Stimulated activated CD4-positive, alpha-beta T cell treated with anti-CD3 and anti-CD28 coated beads, Interleukin-2, amount 100 ng/mL, for 48 hours (primary cell): ENCODE measurements at regions not wholly inside any gene's neighbourhood (a gene's known extent, or its start where the extent isn't known, plus 50 kb on each side); places are given as distances from the start of the nearest gene placed in this dataset.
A peak's percentile ranks its signal among the peaks of the same experiment; 100 is the strongest.
"Not testable (repeated sequence)": the region's sequence is repeated elsewhere in the genome, so short reads cannot be mapped to it uniquely, and the experiment has no call there.

Experiments used
- DNase-seq, 2 donors: peaks; one replicate each; pipeline ENCODE4 v3.0.0-alpha.2; 2020

DNA sequence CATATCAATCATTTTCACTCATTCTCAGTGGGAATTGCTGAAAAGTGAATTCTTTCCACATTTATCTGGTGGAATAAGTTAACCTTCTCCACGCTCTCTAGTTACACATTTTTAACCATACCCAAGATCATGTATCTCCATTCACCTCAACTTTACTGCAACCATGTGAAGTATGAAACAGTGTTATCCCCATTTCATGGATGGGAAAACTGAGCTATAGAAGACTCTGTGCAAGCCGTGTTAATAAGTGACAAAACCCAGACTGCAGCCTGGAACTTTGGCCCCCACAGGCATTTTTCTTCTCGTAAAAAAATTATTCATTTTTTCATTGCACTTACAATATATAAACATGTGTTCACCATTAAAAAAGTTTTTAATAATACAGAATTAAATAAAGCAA lies 82.4 kb upstream of the CCND2 start:
- DNase-seq, result no peak

DNA sequence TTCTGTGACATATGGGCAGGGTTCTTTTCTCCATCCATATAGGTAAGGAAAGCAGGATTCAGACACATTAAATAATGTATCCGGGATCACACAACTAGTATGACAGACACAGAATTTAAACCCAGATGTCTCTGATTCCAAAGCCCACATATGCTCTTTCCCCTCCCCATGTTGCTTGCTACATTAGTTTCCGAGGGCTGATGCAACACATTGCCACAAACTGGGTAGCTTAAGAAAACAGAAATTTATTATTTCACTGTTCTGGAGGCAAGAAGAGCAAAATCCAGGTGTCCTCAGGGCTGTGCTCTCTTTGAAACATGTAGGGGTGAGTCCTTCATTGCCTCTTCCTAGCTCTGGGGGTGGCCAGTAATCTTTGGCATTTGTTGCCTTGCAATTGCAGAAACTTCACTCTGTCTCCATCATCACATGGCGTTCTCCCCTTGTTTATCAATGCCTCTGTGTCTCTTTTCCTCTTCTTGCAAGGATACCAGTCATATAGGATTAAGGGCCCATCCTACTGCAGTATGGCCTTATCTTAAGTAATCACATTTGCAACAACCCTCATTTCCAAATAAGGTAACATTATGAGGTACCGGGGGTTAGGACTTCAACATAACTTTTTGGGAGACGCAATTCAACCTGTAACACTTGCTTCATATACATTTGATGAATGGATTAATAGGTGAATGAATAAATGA lies 83.0 kb upstream of the CCND2 start:
- DNase-seq, result no peak

DNA sequence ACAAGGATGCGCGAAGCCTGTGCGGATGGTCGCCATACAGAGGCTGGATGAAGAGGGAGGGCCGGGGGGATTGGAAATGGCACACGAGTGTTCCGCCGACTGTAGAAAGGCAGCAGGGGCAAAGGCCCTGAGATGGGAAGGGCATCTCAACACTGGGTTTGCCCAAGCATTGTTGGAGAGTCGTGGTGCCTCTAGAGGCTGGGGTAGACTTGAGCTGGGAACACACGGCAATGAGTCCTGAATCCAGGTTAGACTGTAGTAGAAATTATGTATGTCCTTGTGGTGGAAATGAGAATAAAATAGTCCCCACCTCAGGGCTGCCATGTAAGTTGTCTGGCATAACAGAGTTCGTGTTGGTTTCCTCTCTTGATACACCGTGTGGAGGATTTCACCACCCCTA lies 83.8 kb upstream of the CCND2 start:
- DNase-seq, result no peak

DNA sequence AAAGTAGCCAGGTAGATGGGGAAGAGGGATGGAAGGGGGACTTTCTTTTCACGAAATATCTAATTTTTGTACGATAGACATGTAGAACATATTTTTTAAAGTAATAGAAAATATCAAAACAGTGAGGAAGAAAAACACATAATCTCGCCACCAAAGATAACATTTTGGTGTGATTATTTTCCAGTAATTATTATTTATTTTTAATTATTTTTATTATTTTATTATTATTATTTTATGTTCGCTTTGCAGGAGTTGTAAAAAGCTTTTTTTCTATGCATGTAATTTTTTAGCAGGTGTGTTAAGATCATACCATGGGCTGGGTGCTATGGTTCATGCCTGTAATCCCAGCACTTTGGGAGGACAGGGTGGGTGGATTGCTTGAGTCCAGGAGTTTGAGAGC lies 85.6 kb upstream of the CCND2 start:
- DNase-seq, result no peak

DNA sequence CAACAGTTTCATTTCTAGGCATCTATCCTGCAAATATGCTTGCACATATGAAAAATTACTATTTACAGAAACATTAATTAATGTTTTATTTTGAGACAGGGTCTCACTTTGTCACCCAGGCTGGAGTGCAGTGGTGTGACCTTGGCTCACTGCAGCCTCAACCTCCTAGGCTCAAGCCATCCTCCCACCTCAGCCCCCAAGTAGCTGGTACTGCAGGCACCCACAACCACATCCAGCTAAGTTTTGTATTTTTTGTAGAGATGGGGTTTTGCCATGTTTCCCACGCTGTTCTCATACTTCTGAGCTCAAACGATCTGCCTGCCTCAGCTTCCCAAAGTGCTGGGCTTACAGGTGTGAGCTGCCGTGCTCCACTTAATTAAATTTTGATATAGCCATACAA lies 86.2 kb upstream of the CCND2 start:
- not testable (repeated sequence) for DNase-seq

DNA sequence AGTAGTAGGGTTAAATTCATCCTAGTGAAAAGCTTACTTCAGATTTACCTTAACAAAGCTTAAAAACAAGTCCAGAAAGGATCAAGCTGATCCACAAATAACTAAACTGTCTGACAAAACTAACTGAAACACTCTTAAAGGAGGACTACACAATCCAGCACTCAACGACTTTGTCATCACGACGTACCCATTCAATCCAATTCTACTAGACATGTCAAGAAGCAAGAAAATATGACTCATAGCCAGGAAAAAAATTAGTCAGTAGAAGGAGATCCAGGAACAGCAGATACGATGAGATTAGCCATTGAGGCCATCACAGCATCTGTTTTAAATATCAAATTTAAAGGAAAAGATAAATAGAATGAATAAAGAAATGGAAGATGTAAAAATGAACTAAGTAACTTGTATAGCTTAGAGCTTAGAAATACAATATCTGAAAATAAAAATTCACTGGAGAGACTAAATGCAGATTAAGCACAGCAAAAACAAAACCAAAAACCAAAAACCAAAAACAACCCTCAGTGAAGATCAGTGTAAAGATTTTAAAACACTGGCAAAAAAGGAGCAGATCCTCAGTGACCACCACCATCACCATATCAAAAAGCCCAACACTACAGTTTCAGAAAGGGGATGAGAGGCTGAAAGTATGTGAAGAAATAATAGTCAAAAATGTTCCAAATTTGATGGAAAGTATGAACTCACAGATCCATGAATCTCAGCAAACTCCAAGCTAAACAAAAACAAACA lies 95.0 kb upstream of the CCND2 start:
- DNase-seq, result no peak

DNA sequence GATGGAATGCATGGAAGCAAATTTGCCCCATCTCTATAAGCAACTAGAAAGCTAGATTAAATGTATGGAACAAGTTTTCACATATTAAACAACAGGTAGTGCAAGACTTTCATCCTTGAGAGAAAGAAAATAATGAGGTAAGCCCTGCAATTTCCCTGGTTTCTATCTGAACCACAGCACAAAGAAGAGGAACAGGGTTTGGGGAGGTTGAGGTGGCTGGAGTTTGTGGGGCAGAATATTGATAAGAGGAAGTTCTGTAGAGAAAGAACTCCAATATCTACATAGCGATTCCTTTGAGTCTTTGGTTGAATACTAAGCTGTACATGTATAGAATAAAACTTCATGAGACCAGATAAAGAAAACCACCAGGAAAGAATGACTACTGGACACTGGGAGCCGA lies 96.3 kb upstream of the CCND2 start:
- no peak for DNase-seq

DNA sequence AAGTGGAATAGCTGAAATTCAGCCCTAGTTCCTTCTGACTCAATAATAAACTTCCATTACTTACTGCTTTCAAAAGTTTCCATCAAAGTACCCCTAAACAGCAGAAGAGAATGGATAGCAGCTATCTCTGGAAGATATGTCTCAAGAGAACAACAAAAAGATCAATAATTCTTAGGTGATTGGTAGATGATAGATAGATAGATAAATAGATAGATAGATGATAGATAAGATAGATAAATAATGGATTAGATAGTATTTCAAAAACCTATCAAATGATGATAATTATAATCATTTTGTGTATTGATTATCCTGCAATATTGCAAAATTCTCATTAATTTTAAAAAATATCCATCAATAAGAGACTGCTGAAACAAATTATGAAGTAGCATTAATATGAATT lies 97.4 kb upstream of the CCND2 start:
- no peak for DNase-seq

DNA sequence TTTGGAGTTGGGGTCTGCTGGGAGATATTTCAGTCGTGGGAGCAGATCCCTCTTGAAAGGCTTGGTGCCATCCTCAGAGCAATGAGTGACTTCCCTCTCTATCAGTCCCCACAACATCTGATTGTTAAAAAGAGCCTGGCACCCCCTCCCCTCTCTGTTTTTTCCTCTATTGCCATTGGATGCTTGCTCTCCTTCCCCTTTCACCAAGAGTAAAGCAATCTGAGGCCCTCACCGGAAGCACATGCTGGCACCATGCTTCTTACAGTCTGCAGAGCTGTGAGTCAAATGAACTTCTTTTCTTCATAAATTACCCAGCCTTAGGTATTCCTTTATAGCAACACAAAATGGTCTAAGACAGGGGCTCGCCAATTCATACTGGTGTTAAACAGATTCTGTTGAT lies 99.1 kb upstream of the CCND2 start:
- no peak for DNase-seq

DNA sequence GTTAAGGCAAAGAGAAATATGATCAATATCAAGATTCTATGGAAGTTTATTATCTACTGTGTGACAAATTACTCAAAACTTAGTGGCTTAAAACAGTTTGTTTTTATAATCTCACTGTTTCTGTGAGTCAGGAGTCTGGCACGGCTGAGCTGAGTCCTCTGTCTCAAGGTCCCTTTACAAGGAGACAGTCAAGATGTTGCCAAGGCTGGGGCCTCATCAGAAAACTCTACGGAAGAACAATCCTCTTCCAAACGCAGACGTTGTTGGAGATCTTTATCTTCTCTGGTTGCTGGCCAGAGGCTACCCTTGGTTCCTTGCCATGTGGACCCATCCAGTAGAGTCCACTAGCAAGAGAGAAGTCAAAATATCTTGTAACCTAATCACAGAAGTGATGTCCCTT lies 100.6 kb upstream of the CCND2 start:
- DNase-seq, result no peak

DNA sequence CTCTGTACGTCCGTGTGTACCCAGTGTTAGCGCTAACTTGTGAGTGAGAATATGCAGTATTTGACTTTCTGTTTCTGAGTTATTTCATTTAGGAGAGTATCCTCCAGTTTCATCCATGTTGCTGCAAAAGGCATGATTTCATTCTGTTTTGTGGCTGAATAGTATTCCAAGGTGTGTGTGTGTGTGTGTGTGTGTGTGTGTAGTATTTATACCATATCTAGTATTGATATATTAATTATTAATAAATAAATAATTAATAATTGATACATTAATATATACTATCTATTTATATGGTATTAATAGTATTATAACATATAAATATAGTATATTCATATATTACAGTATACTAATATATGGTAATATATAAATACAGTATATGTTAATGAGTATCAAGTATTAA lies 101.8 kb upstream of the CCND2 start:
- DNase-seq, result no peak

DNA sequence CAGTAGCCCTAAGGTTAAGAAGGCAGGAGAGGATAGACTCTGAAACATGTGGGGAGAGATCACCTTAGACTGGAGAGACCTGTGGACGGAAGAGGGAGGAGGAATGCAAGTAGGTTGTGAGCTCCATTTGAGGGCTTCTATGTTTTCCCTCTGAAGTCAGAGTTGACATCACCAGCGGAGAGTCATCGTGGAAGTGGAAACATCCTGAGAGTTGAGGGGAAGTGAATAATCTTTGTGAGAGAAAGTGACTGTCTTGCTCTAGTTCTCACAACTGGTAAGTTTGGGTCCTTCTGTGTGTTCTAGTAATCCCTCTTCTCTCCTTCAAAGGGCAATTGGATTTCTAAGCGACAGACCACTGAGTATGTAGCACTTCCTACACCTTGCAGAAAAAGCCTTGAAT lies 103.6 kb upstream of the CCND2 start:
- DNase-seq, result no peak

DNA sequence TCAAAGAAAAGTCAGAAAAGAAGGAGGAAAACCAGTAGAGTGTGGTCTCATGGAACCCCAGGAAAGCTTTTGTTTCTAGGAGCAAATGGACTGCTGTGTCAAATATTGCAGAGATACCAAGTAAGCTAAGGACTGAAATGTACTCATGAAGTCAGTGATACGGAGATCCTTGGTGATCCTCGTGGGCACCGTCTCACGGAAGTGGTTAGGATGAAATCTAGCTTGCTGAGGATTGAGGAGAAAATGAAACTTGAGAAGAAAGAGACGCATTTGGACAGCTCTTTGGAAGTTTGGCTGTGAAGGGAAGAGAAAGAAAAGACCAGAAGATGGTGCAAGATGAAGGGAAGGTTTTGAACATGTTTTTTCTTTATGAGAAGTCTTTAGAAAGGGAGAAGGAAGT lies 104.0 kb upstream of the CCND2 start:
- DNase-seq, result no peak

DNA sequence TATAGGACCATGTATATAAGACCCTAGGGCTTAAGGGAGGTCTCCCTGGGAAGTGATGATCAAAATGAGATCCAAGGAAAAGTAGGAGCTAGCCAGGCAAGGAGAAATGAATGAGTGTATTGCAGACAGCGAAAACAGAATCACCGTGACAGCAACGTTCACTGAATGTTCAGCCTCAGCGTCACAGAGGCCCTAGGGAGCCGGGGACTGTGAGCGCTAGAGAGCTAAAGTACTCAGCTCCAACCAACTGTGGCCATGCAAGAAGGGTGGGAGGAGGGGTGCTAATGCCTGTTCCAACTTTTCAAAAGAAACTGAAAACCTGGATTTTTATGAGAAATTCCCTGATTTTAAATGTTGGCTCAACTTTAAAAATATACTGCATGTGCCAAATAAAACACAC lies 105.5 kb upstream of the CCND2 start:
- DNase-seq, result no peak

DNA sequence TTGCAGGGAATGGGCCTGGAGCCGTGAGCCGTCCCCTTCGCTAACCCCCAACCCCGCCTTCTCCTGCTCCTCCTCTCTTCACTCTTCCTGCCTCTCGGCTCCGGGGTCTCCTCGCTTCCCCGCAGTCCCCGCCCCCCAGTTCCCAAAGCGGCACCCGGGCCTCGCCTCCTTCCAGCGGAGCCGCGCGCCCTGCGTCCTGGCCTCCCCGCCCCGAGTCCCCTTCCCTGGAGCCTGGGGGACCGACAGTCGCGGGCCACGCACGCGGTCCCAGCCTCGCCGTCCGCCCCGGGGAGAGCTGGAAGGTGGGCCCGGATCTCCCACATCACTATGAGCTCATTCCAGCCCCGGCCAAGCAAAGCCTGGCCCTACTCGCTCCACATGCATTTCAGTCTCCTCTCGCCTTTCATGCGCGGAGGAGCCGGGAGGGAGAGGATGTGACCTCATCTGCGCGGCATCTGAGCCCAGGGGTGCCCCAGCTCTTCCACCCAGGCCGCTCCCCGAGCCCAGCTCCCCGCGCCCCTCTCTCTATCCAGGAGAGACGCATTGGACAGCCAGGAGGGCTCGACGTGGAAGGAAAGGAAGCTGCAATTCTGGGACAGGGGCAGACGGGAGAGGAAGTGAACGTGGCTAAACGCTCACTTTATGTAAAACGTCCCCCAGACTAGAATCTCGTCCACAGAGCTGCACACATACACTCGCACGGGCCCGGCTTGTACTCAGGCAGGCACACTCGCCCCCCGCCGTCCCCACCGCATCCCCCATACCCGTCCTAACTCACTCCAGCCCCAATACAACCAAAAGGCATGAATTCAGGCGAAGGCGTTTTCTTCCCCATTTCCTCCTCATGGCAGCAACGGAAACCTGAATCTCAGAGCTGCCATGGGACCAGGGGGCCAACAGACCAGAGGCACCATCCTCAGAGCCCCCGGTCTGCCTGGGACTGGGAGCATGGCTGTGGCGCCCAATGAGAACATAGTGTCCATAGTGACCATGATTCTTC lies 108.7 kb upstream of the CCND2 start:
- DNase-seq, result peak; percentile 51 to 57

DNA sequence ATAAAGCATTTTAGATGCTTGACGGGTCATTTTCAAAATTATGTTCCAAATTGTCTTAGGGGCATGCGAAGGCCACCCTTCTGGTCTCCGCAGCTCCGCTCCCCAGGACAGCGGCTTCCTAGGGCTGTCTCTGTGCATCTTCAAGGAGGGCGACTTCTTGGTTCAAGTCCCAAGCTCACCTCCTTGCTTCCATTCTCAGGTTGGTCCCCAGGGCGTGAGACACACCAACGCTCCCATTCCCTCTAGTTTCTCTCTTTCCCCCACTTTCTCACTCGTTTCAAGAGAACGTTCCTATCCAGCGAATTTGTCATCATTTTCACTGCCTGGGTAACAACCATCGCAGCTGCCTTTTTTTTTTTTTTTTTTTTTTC lies 109.4 kb upstream of the CCND2 start:
- DNase-seq, result no peak

DNA sequence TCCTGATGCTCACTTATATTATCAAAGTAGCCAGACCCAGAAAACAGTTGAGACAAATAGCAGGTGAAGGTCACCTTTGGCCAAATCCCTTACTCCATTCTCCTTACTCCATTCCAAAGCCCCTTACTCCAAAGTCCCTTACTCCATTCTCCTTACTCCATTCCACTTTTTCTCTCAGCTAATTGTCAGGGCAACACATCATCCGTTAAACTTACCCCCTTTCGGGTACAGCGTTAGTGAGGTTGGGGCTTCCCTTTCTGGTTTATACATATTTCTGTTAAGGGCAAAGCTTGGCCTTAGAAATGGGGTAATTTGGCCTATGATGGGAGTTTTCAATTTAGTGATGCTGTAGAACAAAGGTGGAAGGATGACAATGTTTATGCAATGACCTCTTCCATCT lies 111.8 kb upstream of the CCND2 start:
- no peak for DNase-seq

DNA sequence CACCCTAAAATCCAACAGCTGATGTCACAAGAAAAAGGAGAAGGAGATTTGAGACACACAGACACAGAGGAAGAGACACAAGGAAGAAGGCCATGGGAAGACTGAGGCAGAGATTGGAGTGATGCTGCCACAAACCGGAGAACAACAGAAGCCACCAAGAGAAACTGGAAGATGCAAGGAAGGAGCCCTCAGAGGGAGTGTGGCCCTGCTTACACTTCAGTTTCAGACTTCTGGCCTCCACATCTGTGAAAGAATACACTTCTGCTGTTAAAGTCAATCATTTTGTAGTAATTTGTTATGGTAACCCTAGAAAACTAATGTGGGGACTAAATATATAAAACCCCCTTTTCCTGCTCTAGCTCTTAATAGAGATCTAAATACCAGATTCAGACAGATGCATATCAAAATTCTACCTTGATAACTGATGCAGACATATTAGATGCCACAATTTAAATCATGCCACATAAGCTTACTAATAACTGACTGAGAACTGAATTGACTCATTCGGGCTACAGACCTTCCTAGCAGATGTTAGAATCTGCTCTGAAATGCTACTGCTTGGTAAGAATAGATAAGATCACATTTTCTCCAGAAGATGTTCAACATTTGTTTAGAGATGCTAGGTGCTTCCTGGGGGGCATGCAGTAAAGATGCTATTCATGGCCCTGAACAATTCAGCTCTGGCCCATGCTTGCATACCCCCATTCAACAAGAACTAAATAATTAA lies 113.1 kb upstream of the CCND2 start:
- no peak for DNase-seq

DNA sequence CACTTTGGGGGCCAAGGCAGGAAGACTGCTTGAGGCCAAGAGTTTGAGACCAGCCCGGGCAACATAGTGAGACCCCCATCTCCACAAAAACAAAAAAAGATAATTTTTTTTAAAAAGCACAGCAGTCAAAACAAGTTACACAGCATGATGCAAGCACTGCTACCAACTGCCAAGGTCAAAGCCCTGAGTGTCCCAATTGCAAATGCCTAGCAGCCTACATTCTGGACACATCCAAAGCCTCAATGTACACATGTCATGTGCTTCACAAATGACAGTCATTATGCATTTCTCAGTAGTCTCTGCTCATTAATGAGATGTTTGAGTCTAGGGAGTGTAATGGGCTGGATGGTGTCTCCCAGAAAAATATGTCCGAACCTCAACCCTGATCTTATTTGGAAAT lies 113.7 kb upstream of the CCND2 start:
- no peak for DNase-seq

DNA sequence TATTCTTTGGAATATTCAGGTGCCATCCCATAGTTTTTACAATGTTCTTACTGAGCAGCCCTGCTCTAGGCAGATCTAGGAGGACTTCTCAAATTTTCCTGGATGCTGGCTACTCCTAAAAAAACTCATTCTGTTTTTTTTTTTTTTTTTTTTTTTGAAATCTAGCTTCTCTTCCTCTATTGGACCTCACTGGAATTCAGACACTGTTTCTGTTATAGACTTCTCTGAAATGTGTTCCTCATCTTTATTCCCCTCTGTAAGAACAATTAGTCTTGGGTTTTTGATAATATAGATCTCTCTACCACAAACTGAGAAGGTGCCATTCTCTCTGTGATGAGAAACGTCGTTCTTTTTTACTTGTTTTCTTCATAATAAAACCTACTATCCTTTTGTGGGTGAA lies 115.3 kb upstream of the CCND2 start:
- no peak for DNase-seq

DNA sequence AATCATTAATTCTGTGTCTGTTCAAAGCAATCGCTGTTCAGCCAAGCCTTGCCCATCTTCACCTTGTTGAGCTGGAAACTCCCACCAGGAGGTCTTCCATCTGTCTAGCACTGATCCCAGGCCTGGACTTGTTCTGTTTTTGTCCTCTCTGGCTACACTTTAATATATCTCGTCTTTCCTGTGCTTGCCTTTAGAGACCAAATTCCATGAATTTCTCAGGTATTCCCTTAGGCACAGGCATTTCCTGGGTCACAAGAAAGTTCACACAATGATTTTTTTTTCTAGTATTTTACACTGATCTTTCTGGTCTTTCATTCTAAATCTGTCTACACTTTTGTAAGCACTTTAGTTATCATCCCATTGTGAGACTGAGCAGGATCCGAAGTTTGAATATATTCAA lies 116.4 kb upstream of the CCND2 start:
- DNase-seq, result no peak

DNA sequence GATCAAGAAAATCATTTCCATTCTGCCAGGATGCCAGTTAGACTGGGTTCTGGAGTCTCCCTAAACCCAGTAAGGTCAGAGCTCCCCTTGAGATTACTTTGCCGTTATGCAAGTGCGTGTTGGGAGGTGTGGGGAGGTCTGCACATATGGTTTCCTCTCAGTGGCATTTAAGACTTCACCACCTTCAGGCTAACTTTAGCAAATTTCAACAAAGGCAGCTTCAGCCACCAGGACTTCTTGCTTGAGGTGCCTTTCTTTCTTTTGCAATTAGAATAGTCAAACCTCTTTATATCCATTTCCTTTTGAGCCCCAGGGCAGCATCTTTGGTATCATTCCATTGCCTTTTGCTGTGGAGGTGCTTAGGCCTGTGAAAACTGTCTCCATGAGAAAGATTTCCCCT lies 117.2 kb upstream of the CCND2 start:
- DNase-seq, result no peak

DNA sequence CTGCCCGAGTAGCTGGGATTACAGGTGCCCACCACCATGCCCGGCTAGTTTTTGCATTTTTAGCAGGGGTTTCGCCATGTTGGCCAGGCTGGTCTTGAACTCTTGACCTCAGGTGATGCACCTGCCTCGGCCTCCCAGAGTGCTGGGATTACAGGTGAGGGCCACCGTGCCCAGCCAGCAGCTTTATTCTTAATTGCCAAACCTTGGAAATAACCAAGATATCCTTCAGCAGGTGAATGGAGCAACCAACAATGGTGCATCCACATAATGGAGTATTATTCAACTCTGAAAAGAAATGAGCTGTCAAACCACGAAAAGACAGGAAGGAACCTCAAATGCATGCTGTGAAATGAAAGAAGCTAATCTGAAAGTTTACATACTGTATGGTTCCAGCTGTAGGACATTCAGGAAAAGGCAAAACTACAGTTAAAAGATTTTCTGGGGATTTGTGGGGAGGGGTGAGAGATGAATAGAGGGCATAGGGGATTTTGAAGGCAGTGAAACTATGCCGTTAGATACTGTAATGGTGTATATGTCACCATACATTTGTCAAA lies 118.8 kb upstream of the CCND2 start:
- DNase-seq, result no peak
